ENCODE measurements at regions not wholly inside any gene's neighbourhood (a gene's known extent, or its start where the extent isn't known, plus 50 kb on each side); places are given as distances from the start of the nearest gene placed in this dataset.

DNA sequence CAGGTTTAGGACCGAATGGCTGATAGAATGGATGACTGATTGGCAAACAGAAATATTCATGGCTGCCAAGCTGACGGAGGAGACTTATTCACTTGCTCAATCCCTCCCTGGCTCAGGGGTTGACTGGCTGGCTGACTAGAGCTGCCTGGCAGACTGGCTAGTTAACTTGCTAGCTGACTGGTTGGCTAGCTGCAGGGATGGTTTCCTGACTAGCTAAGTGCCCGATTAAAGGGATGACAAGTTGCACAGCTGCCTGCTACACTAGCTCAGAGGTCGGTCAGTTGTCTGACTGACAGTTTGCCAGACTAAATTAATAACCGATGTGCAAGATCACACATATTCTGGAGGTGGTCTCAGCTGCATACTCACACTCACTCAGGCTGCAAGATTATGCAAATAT is 1208.4 kb upstream of the CDH8 start:
- no peak for TF ChIP-seq POLR2A (IDR thresholded peaks at IDR 0.05)
- TF ChIP-seq, protein P1, sequence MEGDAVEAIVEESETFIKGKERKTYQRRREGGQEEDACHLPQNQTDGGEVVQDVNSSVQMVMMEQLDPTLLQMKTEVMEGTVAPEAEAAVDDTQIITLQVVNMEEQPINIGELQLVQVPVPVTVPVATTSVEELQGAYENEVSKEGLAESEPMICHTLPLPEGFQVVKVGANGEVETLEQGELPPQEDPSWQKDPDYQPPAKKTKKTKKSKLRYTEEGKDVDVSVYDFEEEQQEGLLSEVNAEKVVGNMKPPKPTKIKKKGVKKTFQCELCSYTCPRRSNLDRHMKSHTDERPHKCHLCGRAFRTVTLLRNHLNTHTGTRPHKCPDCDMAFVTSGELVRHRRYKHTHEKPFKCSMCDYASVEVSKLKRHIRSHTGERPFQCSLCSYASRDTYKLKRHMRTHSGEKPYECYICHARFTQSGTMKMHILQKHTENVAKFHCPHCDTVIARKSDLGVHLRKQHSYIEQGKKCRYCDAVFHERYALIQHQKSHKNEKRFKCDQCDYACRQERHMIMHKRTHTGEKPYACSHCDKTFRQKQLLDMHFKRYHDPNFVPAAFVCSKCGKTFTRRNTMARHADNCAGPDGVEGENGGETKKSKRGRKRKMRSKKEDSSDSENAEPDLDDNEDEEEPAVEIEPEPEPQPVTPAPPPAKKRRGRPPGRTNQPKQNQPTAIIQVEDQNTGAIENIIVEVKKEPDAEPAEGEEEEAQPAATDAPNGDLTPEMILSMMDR (IDR thresholded peaks at IDR 0.05) = no peak
- no peak for TF ChIP-seq EP300 (IDR thresholded peaks at IDR 0.05)
